GM21390 (cell line): ENCODE measurements at regions not wholly inside any gene's neighbourhood (a gene's known extent, or its start where the extent isn't known, plus 50 kb on each side); places are given as distances from the start of the nearest gene placed in this dataset.
"Not testable (repeated sequence)": the region's sequence is repeated elsewhere in the genome, so short reads cannot be mapped to it uniquely, and the experiment has no call there.

Source experiments
- ATAC-seq: cut with Tn5 transposase; IDR thresholded peaks from one replicate; pipeline ENCODE4 v1.9.1; 2021; ENCODE audit not compliant: unreplicated experiment

DNA sequence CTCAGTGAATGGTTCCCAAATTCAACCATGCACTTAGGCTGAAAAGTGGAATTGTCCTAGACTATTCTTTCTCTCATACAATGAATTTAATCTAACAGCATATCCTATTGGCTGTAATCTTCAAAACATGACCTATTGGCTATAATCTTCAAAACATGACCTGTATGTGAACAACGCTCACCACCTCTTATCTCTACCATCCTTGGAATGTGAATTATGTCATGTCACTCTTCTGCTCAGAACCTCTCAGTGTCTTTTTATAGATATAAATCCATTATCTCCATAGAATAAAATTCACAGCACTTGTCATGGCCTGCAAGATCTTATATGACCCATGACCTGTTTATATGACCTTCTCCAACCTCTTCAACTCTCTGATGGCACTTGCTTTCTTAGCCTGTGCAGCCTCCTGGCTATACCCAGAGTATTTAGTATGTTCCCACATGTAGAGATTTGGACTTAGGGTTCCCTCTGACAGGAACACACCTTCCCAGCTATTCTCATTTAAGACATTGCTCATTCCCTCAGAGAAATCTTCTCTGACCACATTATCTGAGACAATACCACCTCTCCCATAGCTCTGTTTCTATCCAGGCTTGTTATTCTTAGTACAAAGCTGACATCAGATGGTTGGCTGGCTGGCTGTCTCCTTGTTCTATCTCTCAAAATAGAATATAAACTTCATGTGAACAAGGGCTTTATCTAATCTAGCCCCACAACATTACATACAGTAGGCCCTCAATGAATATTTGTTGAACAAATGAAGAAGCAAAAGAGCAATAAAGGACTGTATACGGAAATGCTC, 275.0 kb upstream of the PREP start:
- ATAC-seq, result no peak

DNA sequence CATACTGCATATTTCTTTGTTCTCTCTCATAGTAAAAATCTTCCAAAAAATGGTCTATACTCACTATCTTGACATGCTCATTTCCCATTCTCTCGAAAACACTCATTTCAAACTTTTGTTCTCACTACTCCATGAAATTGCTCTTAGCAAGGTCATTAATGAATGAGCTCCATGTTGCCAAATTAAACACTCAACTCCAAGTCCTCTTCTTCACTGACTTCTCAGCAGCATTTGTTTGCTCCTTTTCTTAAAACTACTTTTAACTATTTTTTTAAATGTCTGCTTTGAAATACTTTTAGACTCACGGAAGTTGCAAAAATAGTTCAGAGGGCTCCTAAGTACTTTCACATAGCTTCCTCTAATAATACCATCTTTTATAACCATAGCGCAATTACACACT, 274.0 kb upstream of the PREP start:
- ATAC-seq, result no peak

DNA sequence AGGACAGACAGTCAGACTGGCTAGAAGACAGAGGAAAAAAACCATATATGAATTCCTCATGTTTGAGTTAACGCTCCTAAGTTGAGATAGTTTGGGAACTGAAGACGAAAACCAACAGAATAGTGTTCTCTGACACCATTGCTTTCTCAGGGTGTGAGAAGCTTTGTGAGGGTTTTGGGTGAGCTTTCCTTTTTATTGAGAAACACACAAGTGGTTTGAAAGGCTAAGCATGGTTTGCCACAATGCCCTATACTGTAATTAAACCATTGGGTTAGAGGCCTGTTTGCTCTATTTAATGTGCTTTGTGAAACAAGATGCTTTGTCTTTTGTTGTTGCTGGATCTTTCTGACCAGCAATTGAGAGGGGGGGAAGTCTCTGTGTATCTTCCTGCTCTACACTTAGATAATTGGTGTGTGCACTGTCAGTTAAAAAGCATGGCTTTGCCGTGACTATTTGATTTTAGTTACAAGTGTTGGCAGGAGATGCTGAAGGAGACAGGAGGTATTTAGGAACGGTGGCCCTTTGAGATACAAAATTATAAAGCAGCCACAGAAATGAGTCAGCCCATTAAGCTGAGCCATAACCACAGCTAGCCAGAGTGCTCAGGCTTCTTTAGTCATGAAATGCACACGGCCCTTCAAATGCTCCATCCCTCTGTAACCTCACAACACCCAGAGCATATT, 273.0 kb upstream of the PREP start:
- no peak for ATAC-seq

DNA sequence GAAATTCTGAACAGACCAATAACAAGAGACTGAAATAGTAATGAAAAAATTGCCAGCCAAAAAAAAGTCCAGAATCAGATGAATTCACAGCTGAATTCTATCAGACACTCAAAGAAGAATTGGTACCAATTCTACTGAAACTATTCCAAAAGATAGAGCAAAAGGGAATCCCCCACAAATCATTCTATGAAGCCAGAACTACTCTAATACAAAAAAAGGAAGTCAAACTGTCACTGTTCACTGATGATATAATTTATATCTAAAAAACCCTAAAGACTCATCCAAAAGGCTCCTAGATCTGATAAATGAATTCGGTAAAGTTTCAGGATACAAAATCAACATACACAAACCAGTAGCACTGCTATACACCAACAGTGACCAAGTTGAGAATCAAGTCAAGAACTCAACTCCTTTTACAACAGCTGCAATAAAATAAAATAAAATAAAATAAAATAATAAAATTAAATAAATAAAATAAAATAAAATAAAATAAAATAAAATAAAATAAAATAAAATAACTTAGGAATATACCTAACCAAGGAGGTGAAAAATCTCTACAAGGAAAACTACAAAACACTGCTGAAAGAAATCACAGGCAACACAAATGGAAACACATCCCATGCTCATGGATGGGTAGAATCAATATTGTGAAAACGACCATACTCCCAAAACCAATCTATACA, 270.1 kb upstream of the PREP start:
- ATAC-seq, result not testable (repeated sequence)

DNA sequence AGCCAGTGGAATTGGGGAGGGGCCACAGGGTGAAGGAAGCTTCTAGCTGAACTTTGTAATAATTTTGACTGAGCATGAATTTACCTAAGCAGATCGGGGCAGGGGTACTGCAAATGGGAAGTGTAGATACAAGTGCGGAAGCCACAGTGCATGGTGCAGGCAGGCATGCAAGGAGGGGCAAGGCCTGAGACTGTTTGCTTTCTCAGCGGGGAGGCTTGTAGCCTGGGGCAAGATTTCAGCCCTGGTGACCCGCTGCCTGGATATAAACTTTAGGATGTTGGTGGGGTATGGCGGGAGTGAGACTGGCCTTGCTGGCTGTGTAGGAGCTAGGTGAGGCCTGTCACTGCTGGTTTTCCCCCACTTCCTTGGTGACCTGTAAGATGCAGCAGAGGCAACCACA, 266.4 kb upstream of the PREP start:
- ATAC-seq, result no peak

DNA sequence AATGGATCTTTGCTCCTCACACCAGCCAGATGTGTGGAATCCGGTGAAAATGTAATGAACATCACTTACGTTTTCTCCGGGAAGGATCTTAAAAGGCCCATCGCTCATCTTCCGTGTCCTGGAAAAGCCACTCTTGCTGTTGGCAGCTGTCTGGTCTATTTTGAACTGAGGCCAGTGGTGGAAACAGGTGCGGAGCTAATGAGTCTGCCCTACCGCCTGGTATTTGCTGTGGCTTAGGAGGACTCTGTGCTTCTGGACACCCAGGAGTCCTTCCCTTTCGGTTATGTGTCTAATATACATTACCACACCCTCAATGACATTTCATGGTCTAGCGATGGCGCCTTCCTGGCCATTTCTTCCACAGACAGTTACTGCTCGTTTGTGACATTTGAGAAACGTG, 264.2 kb upstream of the PREP start:
- ATAC-seq, result no peak

DNA sequence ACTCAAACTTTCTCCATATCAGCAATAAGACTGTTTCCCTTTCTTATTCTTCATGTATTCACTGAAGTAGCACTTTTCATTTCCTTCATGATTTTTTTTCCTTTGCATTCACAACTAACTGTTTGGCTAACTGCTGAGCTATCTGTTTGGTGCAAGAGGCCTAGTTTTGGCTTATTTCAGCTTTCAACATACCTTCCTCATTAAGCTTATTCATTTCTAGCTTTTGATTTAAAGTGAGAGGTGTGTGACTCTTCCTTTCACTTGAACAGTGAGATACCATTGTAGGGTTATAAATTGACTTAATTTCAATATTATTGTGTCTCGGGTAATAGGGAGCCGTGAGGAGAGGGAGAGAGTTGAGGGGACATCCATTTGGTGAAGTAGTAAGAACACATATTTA, 262.0 kb upstream of the PREP start:
- no peak for ATAC-seq

DNA sequence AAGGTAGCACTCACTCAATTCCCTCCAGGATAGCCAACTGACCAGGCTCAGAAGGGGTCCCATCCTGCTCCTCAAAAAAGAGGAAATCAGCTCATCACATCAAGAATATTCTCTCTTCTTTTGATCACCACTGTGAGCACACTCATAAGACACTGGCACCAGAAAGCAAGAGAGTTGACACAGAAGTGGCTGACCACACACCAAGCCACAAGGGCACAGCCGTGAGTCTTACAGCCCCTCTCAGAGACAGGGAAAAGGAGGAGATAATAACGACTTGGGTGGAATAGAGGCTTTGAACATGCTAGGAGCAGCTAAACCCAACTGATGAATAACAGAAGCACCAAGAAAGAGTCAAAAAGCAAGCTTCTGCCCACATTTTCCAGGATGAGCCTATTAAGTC, 249.1 kb upstream of the PREP start:
- no peak for ATAC-seq

DNA sequence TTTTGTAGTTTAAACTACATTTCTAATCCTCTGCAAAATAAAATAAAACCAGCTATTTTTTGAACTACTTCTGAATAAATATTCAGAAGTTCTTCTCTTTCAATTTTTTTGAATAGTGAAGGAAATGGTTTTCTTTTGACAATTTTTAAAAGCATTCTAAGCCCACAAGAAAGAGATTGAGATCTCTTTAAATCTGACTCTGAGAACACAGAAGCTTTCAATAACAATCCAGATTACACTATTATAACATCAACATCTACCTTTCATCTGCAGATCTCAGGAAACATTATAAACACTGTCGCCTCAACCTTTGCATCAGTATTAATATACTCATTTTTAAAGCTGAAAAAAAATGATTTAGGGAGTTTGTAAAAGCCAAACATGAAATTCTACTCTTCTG, 247.5 kb upstream of the PREP start:
- ATAC-seq, result no peak

DNA sequence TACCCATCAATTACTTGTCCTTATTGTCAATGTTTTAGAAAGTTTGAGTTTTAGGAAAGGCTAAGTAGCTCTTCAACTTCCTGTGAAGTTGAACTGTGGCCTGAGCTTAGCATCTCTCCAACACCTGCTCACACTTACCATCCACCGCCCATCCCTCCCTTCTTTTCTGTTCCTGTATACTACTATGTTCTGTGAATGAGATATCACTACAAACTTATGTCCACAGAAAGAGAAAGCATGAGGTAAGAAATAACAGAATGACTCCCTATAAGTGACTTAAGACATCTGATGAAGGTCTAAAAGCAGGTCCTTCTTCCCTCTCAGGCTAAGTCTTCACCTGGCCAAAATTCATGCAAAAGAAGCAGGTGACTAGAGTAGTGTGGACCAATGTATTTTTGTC, 246.3 kb upstream of the PREP start:
- no peak for ATAC-seq

DNA sequence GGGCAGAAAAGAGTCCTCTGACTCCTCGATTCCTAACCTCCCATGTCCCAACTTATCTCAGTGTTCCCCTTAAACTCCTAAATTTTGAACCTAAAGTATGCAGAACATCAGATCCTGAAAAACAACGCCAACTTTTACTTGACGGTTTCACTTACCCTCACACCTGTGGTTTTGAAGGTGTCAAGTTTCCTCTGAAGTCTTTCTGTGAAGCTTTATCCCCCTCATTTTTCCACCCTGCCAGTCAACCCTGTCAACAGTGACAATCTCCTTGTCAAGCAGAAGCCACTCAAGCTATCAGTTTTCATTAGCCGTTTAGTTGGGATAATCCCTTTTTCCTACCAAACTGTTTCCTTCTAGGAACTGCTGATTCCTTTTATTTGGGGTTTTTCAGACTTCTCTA, 245.4 kb upstream of the PREP start:
- no peak for ATAC-seq

DNA sequence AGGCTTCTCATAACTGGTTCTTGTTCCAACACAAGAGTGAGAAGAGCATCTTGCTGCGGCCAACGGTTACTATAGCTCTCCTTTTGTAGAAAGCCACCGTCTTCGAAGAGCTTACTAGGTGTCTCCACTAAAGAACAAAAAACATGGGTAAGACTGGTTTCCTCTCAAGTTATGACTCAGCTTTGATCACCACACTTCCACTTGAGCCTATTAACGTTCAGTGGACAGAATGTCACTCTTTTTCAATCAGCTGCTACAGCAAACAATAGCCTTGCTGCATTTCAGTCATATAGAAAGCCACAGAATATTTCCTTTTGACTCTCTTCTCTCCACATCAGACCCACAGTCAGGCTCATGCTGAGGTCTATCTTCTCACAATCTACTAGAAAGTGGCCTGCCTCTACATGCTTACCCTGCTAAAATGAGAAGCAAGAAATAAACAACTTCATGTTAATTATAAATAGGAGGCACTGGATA, 243.5 kb upstream of the PREP start:
- ATAC-seq, result peak; percentile 90

DNA sequence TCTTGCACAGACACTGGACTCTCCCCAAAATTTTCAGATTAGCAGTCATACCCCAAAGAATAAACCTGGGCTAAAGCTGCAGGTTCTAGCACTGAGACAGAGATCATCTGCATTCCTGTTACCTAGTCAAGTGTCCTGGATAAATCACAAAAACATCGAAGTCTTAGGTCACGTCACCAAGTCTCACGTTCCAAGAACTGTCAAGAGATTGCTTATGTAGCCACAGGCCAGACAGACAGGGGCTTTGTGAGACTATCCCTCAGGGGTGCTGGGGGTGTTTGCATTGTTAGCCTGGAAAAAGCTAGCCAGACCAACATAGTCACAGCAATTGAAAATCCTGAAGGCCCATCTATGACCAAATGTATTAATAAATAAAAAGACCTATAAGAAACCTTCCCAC, 243.1 kb upstream of the PREP start:
- ATAC-seq, result no peak

DNA sequence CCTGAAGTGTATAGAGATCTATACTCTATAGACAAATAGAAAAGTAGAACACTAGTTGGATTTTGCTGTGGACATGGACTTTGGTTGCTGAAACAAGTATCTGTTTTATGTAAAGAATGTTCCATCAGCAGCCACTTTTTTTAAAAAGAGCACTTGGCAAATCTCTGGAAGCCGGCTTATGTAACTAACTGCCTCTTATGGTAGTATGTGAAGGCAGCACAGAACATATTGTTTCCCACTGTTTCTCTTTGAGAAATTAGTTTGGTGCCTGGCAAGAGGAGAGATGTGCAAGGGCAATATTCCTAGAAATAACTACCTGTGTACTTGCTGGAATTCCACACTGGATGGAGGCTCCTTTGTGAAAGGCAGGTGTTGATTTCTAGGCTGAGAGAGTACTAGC, 242.3 kb upstream of the PREP start:
- no peak for ATAC-seq

DNA sequence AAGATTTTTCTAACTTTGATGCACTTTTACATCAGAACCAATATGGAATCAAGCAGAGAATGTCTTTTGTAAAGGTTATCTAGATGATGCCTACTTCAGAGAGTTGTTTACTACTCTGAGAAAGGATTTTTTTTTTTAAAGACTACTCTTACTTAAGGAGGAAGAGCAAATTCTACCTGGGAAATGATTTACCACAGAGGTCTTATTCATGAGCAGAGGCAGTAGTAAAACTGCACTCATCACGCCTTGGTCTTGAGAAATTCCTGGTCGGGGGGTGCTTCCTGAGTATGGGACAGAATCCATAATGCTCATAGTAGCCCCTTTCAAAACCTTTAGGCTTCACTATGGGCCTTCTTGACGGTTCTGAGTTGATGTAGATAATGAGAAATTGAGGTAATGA, 241.8 kb upstream of the PREP start:
- ATAC-seq, result no peak

DNA sequence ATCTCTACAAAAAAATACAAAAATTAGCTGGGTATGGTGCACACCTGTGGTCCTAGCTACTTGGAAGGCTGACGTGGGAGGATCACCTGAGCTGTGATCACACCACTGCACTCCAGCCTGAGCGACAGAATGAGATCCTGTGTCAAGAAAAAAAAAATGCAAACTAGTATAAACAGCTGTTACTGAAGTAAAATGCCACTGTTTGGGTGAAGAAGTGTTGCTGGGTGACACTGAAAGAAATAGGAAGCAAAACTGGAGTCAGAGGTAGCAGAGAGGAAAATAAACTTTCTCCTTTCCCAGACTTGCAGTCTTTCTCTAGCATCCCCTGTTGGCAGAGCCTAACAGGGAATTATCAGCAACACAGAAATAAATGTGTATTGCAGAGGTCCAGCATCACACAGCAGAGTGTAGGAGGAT, 241.2 kb upstream of the PREP start:
- peak; percentile 14 for ATAC-seq

DNA sequence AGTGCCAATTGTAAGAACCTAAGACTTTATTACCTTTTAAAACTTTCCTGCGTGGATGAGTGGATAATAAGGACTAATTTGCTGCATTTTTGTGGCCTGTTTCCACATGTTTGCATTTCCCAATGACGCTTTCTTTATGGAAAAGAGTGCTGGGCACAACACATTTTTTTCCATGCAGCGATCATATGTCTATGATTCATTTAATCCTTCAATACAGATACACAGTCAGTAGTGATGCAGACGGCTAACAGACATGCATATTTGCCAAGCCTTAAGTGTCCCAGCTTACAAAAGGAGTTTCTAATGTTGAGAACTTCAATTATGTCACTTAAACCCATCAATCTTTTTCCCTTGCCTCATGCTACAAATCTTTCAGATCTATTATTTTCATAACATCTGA, 239.8 kb upstream of the PREP start:
- no peak for ATAC-seq

DNA sequence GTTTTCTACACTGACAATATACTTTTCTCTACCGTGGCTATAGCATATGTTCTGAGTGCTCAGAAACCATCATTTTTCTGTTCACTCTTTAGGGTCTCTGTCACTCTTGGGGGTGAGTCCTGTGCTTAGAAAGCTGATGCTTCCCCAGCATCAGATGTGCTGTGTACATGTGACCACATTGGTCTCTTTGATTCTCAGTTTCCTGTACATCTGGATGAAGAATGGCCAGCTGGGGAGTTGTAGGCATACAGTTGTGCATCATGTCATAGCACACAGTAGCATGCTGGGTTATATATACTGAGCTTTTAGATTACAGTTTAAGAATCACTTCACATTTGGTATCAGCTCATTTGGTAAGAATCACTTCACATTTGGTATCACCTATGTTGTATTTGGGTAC, 238.6 kb upstream of the PREP start:
- no peak for ATAC-seq

DNA sequence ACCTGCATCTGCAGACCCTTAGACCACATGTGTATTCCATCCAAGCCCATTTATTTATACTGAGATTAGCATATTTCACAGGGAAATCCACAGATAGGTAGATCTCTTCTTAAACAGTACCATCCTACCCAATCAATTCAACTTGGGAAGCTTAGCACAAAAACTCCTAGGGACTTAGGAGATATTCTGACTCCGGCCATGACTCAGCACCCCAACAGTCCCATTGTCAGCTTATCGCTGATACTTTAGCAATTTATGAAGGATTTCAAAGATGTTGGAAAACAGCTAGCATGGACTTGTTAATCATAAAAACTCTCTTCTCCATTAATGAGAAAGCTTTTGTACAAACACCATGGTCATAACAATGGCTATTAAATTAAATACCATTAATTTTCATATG, 236.2 kb upstream of the PREP start:
- ATAC-seq, result no peak

DNA sequence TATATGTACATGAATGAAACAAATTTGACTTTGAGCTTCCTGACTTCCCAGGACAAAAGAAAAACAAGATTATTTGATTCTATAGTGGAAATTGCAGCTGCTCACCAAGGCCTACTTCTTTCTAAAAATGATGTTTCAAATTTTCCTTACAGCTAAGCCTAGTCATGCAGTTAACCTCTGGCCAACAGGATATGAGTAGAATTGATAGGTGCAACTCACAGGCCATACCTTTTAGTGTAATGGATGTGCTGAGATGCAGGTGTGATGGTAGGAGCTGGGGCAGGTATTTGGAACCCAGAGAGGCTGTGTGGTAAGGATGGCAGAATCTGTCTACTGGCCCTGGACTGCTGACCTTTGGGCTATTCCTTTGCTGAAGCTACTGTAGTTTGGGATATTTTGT, 230.9 kb upstream of the PREP start:
- no peak for ATAC-seq

DNA sequence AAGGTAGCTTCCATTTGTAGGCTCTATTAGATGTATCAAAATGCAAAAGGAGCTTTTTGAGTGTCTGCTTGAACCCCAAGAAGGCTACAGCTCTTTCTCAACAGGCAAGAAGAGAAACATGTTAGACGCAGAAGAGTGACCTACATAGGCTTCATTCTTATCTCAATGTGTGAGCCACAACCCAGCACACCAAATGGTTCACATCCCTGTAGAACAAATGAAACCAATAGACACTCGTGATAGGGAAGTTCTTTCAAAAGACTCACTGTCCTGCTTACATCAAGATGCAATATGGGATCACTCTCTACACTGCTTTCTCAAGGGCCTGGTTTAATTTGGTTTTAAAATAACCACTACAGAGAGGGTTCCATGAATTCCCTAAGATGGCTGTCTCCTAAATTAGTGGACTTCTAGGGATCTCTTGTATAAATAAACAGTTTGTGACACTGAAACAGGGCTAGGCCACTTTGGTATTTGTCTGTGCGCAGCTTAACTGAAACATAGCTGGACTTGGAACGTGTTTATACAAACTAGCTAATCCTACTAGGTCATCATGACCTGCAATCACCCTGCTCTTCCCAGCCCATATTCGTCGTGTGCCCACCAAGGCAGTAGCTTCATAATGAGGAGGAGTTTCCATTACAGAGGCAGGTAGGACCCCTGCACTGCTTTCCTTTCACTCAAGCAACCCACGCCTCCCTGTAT, 225.4 kb upstream of the PREP start:
- no peak for ATAC-seq
